ENCODE measurements at regions not wholly inside any gene's neighbourhood (a gene's known extent, or its start where the extent isn't known, plus 50 kb on each side); places are given as distances from the start of the nearest gene placed in this dataset.

DNA sequence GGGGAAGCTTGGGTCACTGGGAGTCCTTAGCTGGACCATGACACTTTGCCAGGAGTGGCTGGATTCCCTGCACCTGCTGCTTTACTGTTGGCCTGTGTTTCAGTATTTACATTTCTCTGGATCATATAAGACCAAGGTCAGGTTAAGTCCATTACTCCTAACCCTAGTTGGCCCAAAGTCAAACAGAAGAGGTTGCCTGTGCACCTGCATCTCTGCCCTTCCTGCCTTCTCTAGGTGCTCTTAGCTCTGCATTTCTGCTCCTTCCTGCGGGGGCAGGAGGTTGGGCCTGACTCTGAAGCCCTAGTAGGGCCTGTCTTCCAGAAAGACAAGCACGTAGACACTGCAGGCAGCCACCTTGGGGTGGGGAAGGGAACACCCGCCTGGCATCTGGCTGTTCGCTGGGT lies 124.3 kb downstream of the RPLP1 start:
- TF ChIP-seq POLR2AphosphoS5 (IDR thresholded peaks at IDR 0.05; ENCODE audit: insufficient read depth in 1 of 2, low read depth in 1 of 2) (no peak), POLR2A (IDR thresholded peaks at IDR 0.05) (no peak)
- TF ChIP-seq, protein P1, sequence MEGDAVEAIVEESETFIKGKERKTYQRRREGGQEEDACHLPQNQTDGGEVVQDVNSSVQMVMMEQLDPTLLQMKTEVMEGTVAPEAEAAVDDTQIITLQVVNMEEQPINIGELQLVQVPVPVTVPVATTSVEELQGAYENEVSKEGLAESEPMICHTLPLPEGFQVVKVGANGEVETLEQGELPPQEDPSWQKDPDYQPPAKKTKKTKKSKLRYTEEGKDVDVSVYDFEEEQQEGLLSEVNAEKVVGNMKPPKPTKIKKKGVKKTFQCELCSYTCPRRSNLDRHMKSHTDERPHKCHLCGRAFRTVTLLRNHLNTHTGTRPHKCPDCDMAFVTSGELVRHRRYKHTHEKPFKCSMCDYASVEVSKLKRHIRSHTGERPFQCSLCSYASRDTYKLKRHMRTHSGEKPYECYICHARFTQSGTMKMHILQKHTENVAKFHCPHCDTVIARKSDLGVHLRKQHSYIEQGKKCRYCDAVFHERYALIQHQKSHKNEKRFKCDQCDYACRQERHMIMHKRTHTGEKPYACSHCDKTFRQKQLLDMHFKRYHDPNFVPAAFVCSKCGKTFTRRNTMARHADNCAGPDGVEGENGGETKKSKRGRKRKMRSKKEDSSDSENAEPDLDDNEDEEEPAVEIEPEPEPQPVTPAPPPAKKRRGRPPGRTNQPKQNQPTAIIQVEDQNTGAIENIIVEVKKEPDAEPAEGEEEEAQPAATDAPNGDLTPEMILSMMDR (IDR thresholded peaks at IDR 0.05) = no peak

Measured in vagina (tissue), 2 donors.